Left ventricle myocardium superior (tissue), 1 donor: ENCODE measurements at regions not wholly inside any gene's neighbourhood (a gene's known extent, or its start where the extent isn't known, plus 50 kb on each side); places are given as distances from the start of the nearest gene placed in this dataset.

ENCODE experiments used
- ATAC-seq: fragments of 200-7000 bp; cut with Tn5 transposase; one replicate; pipeline ENCODE4 v1.9.1; 2020; ENCODE audit warnings: mild to moderate bottlenecking, moderate library complexity
- DNase-seq: peaks from one replicate; pipeline ENCODE4 v3.0.0-alpha.2; 2020
- intact Hi-C: fragments of 100-400 bp; cut with micrococcal nuclease; formaldehyde crosslinking; loops from one replicate; pipeline ENCODE4 v1.11.0; 2022
- donor health status: DM: no; HTN: yes; CAD: no; lungs with severe emphysema.

DNA sequence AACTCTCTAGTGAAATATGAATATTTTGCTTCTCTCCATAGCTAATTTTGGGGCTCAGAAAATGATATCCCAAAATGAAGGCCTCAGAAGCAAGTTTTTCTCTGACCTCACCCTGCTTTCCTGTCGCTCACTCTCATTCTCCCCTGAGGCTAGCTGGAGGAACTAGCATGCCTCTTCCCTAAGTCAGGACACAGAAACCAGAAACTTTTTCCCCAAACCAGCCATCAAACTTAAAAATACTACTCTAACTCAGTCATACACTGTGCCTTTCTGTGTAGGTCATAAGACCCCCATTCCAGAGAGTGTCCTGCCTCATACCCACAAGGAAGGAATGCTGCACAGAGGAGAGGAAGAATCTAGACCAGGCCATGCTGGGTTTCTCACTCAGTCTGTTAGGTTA is 329.6 kb downstream of the PCDH20 start:
- intact Hi-C loops, result no loop called here
- ATAC-seq, result no peak

DNA sequence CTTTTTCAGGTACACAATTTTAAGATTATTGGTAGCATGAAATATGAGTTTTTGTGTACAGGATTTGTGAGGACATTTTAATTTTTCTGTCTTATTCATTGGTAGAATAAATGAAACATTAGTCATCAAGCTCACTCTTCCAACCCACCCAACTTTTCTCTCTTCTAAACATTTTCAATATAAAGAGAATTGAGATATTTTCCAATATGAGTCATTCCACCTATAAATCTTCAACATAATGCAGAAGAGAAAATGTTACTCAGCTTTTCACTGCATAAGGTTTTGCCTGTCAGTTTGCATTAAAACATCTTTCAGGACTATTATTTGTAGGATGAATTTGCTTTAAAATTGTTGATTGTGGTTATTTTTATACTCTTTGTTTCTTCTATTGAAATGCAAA is 330.7 kb downstream of the PCDH20 start:
- ATAC-seq, result no peak
- no peak for DNase-seq
- intact Hi-C loops, result no loop called here

More for the DNA sequence above, 329.6 kb downstream of the PCDH20 start:
- no peak for DNase-seq

GRCh38 chr13:61078976-61079770 is 336.5 kb downstream of the PCDH20 start:
- no peak for DNase-seq
- intact Hi-C loops, result no loop called here
- ATAC-seq, result no peak

DNA sequence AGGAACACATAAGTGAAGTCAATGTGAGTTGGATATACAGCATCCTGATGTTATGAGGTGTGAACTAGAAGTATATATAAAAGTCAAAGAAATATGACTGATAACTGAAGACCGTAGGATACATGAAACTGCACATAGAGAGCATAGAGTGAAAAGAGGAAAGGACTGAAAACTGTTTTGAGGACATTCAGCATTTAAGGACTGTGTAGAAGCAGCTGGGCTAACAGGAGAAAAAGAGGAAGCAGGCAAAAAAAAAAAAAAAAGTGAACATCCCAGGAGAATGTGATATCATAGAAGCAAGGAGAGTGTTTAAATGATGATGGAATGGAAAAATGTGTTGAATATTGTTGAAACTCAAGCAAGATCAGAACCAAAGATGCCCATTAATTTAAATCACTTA is 363.5 kb downstream of the PCDH20 start:
- ATAC-seq, result no peak
- no peak for DNase-seq
- intact Hi-C loops, result no loop called here

- intact Hi-C loops, result no loop called here
- no peak for ATAC-seq
These were observed 370.4 kb downstream of the PCDH20 start for GRCh38 chr13:61045251-61045650.

GRCh38 chr13:61040181-61040580 is 375.5 kb downstream of the PCDH20 start:
- intact Hi-C loops, result no loop called here
- ATAC-seq (no peak), DNase-seq (no peak)

More at GRCh38 chr13:61045251-61045650, 370.4 kb downstream of the PCDH20 start:
- no peak for DNase-seq

GRCh38 chr13:61039302-61039701 is 376.3 kb downstream of the PCDH20 start:
- DNase-seq (no peak), ATAC-seq (no peak)
- intact Hi-C loops, result no loop called here

DNA sequence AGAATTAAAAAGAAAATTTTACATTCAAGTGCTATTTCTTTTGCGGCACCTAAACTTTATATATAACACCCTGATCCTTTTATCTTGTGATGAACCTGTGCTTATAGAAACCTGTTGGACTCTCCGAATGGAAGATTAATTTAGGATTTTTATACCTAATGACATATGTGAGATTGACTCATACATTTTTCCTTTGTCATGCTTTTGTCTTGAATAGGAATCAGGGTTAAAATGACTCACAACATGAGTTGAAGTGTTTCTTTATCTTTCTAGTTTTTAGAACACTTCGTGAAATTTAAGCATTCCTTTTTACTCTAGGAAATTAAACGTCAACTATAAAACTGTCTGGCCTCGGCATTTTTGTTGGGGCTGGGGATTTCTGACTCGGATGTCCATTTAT is 378.9 kb downstream of the PCDH20 start:
- DNase-seq (no peak), ATAC-seq (no peak)
- intact Hi-C loops, result no loop called here

DNA sequence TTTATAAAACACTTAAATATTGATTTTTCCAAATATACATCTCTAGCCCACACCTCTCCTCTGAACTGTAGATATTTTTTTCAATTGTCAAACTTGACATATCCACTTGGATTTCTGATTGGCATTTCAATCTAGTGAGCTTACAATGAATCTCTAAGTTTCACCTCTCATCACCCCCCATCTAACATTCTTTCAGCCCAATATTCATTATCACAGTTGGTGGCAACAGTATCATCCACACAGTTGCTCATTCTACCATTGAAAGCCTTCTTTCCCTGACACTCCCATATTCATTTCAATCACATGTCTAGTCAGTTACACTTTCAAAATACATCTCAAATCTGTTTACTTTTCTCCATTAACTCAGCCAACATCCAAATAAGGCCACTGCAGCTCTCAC is 385.2 kb downstream of the PCDH20 start:
- no peak for DNase-seq
- intact Hi-C loops, result no loop called here
- ATAC-seq, result no peak

DNA sequence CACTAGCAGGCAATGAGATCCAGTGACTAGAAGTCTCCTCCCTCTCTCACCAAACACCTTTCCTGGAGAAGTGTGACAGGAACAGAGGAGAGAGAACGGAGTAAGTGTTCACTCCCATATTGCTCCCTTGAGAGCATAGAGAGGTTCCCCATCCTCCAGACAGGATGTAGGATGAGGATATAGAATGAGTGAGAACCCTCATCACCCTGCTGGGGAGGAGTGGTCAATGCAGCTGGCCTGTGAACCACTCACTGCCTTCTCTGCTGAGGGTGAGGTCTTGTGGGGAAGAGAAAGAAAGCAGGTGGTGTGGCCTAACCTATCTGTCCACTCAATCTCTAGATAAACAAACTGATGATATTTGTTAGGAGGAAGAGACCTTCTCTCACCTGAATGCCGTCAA is 386.6 kb downstream of the PCDH20 start:
- DNase-seq, result no peak
- intact Hi-C loops, result no loop called here
- ATAC-seq, result no peak

DNA sequence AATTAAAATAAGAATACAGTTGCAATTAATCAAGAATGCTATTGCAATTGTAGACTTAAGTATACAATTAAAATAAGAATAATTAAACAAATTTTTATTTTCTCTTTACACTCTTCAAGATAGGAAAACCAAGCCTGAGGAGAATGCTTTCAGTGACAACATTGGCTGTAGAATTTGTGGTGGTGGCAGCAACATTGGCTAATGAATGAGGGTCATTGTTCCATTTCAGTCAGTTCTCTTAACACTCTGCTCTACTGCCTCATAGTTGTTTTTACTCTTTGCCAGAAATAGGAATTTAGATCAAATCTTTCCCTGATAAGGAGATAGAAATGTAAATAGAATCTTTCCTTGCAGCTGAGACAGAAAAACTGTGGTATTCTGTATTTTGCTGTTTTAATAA is 391.6 kb downstream of the PCDH20 start:
- DNase-seq, result no peak
- intact Hi-C loops, result no loop called here
- no peak for ATAC-seq

DNA sequence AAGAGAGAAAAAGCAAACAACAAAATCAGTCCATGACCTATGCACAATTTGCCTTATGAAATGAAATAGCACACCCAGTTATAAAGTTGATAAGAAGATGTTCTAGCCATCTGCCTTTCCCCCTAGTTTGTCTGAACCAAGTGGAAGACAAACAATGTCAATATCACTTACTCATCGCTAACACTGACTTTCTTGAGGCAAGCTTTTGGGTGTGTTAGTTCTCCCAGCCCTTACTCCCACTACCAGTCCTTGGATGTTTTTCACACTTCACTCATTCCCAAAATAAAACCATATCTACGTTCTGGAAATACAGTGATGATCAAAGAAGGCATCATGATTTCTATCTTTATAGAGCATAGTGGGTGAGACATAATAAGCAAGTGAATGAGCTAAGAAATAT is 393.8 kb downstream of the PCDH20 start:
- intact Hi-C loops, result no loop called here
- no peak for DNase-seq
- ATAC-seq, result no peak

GRCh38 chr13:61013796-61014195 is 401.9 kb downstream of the PCDH20 start:
- ATAC-seq, result no peak
- no peak for DNase-seq
- intact Hi-C loops, result no loop called here

DNA sequence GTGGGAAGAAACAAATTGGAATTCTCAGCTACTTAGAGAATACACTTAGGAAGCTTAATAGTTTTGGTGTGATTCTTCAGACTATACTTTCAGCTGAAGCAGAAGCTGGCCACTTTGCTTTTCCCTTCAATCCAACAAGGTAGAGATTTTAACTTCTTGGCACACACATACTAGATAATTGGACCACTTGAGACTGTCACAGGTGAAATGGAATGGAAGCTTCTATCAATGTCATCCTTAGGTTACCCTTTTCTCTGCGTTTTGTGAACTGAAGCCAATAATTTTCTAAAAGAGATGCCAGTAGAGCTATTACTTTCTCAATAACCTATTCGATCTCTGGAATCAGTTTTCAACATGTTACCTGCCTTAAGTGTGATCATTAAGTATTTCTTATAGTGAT is 405.3 kb downstream of the PCDH20 start:
- DNase-seq (no peak), ATAC-seq (no peak)
- intact Hi-C loops, result no loop called here

DNA sequence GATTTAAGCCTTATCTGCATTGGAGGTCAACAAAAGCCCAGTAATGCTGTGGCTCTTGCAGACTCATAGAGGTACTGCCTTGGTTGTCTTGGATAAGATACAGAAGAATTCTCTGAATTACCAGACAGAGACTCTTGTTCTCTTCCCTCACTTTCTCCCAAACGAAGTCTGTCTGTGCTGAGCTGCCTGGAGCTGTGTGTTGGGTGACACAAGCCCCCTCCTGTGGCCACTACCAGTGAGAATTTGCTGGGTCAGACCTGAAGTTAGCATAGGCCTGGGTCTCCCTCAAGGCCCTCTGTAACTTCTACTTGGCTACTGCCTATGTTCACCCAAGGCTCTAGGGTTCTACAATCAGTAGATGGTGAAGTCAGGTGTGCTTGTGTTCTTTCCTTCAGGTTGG is 413.0 kb downstream of the PCDH20 start:
- ATAC-seq, result no peak
- no peak for DNase-seq
- intact Hi-C loops, result no loop called here

DNA sequence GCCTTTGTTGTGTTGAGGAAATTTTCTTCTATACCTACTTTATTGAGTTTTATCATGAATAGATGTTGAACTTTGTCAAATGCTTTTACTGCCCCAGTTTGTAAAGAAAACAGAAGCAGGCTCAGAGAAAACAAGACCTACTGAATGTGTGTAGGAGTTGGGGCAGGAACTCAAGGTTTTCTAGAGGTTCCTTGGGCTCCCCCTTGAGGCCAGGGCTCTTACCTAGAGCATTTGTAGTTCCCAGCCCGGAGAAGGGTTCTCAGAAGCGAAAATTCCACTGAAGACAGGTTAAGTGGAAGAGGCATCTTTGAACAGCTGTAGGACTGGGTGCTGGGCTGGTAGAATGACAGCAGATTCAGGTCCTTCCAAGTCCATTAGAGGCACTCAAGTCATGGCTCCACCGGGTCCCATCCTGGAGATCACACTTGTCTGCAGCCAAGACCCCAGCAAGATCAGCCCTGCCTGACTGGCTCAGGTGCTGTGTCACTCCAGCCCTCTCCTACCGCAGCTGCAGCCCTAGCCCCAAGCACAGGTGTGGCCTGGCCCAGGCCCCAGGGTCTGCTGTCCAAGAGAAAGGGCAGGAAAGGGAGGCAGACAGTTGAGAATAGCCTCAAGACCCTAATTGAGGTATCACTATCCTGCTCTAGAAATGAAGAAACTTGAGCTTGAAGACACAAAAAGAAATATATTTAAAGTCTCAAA is 425.5 kb downstream of the PCDH20 start:
- DNase-seq, result no peak
- intact Hi-C loops, result no loop called here
- no peak for ATAC-seq

DNA sequence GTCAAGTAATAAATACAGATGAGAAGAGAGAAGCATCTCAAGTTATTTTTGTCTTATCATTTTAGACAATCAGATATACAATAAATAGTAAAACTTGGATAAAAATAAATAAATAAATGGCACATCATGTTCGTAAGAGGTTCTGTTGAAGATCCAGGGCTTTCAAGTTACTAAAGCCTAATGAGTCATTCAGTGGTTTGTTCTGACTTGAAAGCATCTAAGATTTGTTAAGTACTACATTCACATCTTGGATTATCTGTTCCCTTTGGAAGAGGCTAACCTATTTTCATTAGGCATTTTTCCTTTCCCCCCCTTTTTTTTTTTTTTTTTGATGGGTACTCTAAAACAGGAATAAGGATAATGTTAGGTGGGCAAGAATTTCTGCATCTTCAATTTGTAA is 429.3 kb downstream of the PCDH20 start:
- no peak for DNase-seq
- no peak for ATAC-seq
- intact Hi-C loops, result no loop called here

DNA sequence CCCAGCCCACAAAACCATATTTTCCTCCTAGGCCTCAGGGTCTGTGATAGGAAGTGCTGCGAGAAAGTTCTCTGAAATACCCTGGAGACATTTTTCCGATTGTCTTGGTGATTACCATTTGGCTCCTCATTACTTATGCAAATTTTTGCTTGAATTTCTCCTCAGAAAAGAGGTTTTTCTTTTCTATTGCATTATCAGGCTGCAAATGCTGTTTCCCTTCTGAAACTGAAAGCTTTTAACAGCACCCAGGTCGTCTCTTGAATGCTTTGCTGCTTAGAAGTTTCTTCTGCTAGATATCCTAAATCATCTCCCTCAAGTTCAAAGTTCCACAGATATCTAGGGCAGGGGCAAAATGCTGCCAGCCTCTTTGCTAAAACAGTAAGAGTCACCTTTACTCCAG is 434.2 kb downstream of the PCDH20 start:
- DNase-seq (no peak), ATAC-seq (no peak)
- intact Hi-C loops, result no loop called here

DNA sequence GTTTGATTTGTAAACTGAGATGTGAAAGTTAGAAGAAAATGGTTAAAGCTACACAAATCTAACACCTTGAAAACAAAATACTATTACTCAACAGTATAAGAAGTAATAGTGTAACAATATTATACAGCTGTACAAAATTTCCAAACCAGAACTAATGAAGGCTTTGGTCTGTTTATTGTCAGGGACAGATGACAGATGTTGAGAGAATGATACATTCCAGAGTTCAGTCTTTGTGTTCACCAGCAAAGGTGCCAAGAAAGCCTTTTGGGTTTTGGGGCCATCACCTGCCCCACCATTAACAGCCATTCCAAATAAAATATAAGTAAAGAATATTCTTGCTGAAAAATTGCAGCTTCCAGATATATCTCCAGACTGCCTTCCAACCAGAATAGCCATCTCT is 439.3 kb downstream of the PCDH20 start:
- intact Hi-C loops, result no loop called here
- peak; percentile 45 for ATAC-seq

GRCh38 chr13:60974296-60974695 is 441.4 kb downstream of the PCDH20 start:
- intact Hi-C loops, result no loop called here
- DNase-seq (no peak), ATAC-seq (no peak)

More for the DNA sequence above, 439.3 kb downstream of the PCDH20 start:
- DNase-seq, result no peak

DNA sequence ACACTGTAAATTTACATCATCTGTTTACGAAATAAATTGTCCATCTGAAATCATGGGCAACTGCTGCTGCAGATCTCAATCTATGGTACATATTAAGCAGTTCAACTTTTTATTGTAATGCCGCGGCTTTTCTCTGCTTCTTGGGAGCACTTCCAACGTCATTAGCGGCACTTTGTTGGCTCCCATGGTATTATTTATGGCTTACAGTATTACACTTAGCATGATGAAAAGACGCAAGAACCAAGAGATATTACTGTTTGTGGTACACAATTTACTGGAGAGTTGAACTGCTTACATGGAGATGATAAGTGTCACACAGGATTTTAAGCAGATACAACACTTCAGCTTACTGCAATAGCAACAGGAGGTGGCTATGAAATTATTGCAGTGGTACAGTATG is 442.1 kb downstream of the PCDH20 start:
- ATAC-seq (no peak), DNase-seq (no peak)
- intact Hi-C loops, result no loop called here
